Neural cell (in vitro differentiated cells): ENCODE measurements at regions not wholly inside any gene's neighbourhood (a gene's known extent, or its start where the extent isn't known, plus 50 kb on each side); places are given as distances from the start of the nearest gene placed in this dataset.

Experiments
- H2AFZ ChIP-seq: fragments of 200-600, 300-800 bp; sonication (generic), shearing (Covaris generic); 2 replicates; pipeline ENCODE4 v1.6.0; 2014; ENCODE audit warnings: low read depth, mild to moderate bottlenecking, antibody characterized with exemption, low read length, moderate library complexity
- H3F3A ChIP-seq: fragments of 200-600 bp; shearing (Covaris generic); 2 replicates; pipeline ENCODE4 v1.6.1; 2016; ENCODE audit warnings: mild to moderate bottlenecking, moderate library complexity, mixed read lengths, antibody characterized with exemption, low read length; ENCODE audit not compliant: insufficient read depth, poor library complexity, severe bottlenecking
- H3K27ac ChIP-seq: fragments of 200-600, 300-800 bp; sonication (generic), shearing (Covaris generic); 2 replicates; pipeline ENCODE4 v1.5.1; 2014; ENCODE audit warnings: mild to moderate bottlenecking, low read length, moderate library complexity
- H3K27me3 ChIP-seq: fragments of 300-800, 200-600 bp; sonication (generic), shearing (Covaris generic); 2 replicates; pipeline ENCODE4 v1.6.0; 2014; ENCODE audit warnings: mild to moderate bottlenecking, low read depth, low read length, moderate library complexity; ENCODE audit not compliant: insufficient read depth
- H3K36me3 ChIP-seq: fragments of 300-800, 200-600 bp; sonication (generic), shearing (Covaris generic); 2 replicates; pipeline ENCODE4 v1.5.1; 2014; ENCODE audit warnings: mild to moderate bottlenecking, antibody characterized with exemption, low read length, moderate library complexity; ENCODE audit not compliant: insufficient read depth
- H3K4me2 ChIP-seq: fragments of 300-800, 200-600 bp; sonication (generic), shearing (Covaris generic); 2 replicates; pipeline ENCODE4 v1.6.0; 2014; ENCODE audit warnings: mild to moderate bottlenecking, low read length
- H3K4me3 ChIP-seq: fragments of 300-800, 200-600 bp; sonication (generic), shearing (Covaris generic); 2 replicates; pipeline ENCODE4 v1.5.1; 2014; ENCODE audit warnings: mild to moderate bottlenecking, low read length, moderate library complexity
- H3K79me2 ChIP-seq: fragments of 200-600 bp; shearing (Covaris generic); replicated peaks from 2 replicates; pipeline ENCODE4 v1.6.0; 2014; ENCODE audit warnings: mild to moderate bottlenecking, low read length, moderate library complexity; ENCODE audit not compliant: insufficient read depth
- H3K9ac ChIP-seq: fragments of 300-800, 200-600 bp; sonication (generic), shearing (Covaris generic); 2 replicates; pipeline ENCODE4 v1.6.1; 2016; ENCODE audit warnings: mild to moderate bottlenecking, low read length, mixed read lengths
- H3K9me2 ChIP-seq: fragments of 200-600 bp; shearing (Covaris generic); 2 replicates; pipeline ENCODE4 v1.6.1; 2016; ENCODE audit warnings: mild to moderate bottlenecking, low read length, mixed read lengths; ENCODE audit not compliant: insufficient read depth
- H3K9me3 ChIP-seq: fragments of 200-600, 300-800 bp; sonication (generic), shearing (Covaris generic); 2 replicates; pipeline ENCODE4 v1.6.1; 2016; ENCODE audit warnings: mild to moderate bottlenecking, mixed run types, low read length, moderate library complexity, mixed read lengths
- H4K20me1 ChIP-seq: fragments of 200-600 bp; shearing (Covaris generic); 2 replicates; pipeline ENCODE4 v1.6.1; 2016; ENCODE audit warnings: mild to moderate bottlenecking, mixed run types; ENCODE audit not compliant: insufficient read depth
- EP300 ChIP-seq: fragments of 450-650 bp; conservative IDR thresholded peaks from 2 replicates; pipeline ENCODE4 v1.6.1; 2014; ENCODE audit warnings: antibody characterized with exemption, mild to moderate bottlenecking, moderate library complexity; ENCODE audit not compliant: poor library complexity, severe bottlenecking
- EZH2 ChIP-seq: fragments of 200-600, 300-800 bp; shearing (Covaris generic), sonication (generic); IDR thresholded peaks from 2 replicates; pipeline ENCODE4 v1.6.1; 2014; ENCODE audit warnings: antibody characterized with exemption, low read length, borderline replicate concordance, mild to moderate bottlenecking; ENCODE audit not compliant: insufficient read depth, poor library complexity, severe bottlenecking
- MXI1 ChIP-seq: fragments of 450-650 bp; conservative IDR thresholded peaks from 2 replicates; pipeline ENCODE4 v1.6.1; 2014; ENCODE audit warnings: antibody characterized with exemption, mild to moderate bottlenecking; ENCODE audit not compliant: poor library complexity, severe bottlenecking
- POLR2AphosphoS5 ChIP-seq: IDR thresholded peaks from 2 replicates; pipeline ENCODE4 v1.6.1; 2012
- RAD21 ChIP-seq: fragments of 450-650 bp; conservative IDR thresholded peaks from 2 replicates; pipeline ENCODE4 v1.6.1; 2014; ENCODE audit warnings: antibody characterized with exemption, mild to moderate bottlenecking, moderate library complexity
- SMC3 ChIP-seq: fragments of 450-650 bp; conservative IDR thresholded peaks from 2 replicates; pipeline ENCODE4 v1.6.1; 2014; ENCODE audit warnings: antibody characterized with exemption, mild to moderate bottlenecking, moderate library complexity; ENCODE audit not compliant: poor library complexity
- TAF1 ChIP-seq: IDR thresholded peaks from 2 replicates; pipeline ENCODE4 v1.6.1; 2012; ENCODE audit warnings: low read depth
- TF ChIP-seq, protein P1 (sequence below): IDR thresholded peaks from 2 replicates; pipeline ENCODE4 v1.6.1; 2012; ENCODE audit warnings: borderline replicate concordance
- TF ChIP-seq, protein P2 (sequence below): fragments of 450-650 bp; IDR thresholded peaks from 2 replicates; pipeline ENCODE4 v1.5.1; 2014; ENCODE audit warnings: antibody characterized with exemption, mild to moderate bottlenecking, moderate library complexity; ENCODE audit not compliant: poor library complexity, severe bottlenecking

DNA sequence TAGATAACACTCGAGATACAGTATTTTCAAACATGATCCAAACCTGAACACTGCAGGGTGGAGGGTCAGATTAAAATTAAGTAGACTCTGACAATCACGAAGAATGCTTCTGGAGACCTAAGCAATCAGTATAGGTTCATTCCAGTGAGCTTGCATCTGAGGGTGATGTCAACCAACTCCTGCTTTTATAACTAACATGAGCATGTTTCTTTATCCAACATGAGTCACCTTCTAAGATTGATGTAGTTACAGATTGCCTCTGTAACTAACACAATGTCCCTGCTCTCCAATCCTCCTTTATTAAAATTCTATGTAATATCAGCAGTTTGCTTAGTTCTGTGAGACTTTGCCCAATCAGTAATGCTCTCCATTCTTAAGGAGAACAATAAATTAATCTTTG is 225.7 kb downstream of the ARL6IP6 start:
- Histone ChIP-seq H3K4me2 (no peak overlapping the region), H3K27me3 (no peaks in the 10 kb centered on the region), H3K36me3 (no peaks in the 10 kb centered on the region), H3K9me2 (no peaks in the 10 kb centered on the region), H3K9me3 (no peaks in the 10 kb centered on the region), H3K9ac (no peak overlapping the region), H4K20me1 (no peaks in the 10 kb centered on the region), H3K79me2 (no peaks in the 10 kb centered on the region), H3K27ac (peak overlapping the region; percentile 17), H2AFZ (no peak overlapping the region), H3F3A (no peaks in the 10 kb centered on the region), H3K4me3 (no peak overlapping the region)
- TF ChIP-seq, protein P1, sequence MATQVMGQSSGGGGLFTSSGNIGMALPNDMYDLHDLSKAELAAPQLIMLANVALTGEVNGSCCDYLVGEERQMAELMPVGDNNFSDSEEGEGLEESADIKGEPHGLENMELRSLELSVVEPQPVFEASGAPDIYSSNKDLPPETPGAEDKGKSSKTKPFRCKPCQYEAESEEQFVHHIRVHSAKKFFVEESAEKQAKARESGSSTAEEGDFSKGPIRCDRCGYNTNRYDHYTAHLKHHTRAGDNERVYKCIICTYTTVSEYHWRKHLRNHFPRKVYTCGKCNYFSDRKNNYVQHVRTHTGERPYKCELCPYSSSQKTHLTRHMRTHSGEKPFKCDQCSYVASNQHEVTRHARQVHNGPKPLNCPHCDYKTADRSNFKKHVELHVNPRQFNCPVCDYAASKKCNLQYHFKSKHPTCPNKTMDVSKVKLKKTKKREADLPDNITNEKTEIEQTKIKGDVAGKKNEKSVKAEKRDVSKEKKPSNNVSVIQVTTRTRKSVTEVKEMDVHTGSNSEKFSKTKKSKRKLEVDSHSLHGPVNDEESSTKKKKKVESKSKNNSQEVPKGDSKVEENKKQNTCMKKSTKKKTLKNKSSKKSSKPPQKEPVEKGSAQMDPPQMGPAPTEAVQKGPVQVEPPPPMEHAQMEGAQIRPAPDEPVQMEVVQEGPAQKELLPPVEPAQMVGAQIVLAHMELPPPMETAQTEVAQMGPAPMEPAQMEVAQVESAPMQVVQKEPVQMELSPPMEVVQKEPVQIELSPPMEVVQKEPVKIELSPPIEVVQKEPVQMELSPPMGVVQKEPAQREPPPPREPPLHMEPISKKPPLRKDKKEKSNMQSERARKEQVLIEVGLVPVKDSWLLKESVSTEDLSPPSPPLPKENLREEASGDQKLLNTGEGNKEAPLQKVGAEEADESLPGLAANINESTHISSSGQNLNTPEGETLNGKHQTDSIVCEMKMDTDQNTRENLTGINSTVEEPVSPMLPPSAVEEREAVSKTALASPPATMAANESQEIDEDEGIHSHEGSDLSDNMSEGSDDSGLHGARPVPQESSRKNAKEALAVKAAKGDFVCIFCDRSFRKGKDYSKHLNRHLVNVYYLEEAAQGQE = no peak
- TF ChIP-seq RAD21 = no peak
- TF ChIP-seq SMC3 = no peak
- TF ChIP-seq MXI1 = no peak
- no peak for TF ChIP-seq TAF1
- TF ChIP-seq EZH2 = no peak
- no peak for TF ChIP-seq POLR2AphosphoS5
- no peak for TF ChIP-seq EP300
- TF ChIP-seq, protein P2, sequence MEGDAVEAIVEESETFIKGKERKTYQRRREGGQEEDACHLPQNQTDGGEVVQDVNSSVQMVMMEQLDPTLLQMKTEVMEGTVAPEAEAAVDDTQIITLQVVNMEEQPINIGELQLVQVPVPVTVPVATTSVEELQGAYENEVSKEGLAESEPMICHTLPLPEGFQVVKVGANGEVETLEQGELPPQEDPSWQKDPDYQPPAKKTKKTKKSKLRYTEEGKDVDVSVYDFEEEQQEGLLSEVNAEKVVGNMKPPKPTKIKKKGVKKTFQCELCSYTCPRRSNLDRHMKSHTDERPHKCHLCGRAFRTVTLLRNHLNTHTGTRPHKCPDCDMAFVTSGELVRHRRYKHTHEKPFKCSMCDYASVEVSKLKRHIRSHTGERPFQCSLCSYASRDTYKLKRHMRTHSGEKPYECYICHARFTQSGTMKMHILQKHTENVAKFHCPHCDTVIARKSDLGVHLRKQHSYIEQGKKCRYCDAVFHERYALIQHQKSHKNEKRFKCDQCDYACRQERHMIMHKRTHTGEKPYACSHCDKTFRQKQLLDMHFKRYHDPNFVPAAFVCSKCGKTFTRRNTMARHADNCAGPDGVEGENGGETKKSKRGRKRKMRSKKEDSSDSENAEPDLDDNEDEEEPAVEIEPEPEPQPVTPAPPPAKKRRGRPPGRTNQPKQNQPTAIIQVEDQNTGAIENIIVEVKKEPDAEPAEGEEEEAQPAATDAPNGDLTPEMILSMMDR = no peak

DNA sequence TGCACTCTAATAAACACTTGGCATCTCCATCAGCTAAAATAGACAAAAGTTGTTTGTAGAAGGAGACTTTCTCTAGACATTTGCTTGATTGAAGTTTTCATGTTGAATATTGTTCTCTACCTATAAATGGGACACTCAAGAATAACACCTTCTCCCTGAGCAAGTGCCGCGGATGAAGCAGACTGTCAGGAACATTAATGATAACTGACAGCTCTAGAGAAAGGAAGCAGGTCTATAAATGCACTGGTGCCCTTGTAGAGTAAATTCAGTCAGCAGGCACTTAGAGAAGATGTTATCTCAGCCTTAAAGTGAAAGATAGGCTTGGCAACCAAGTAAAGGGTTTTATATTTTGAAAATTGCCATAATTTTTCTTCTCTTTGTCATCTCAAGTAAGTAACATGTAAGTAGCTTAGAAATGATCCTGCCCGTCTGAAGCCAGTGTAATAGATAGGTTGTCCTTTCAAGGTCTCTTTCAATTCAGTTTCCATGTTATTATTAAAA is 224.6 kb downstream of the ARL6IP6 start:
- Histone ChIP-seq H3K9me2 (no peaks in the 10 kb centered on the region), H3K27me3 (no peaks in the 10 kb centered on the region), H3K4me2 (peak overlapping the region; percentile 2), H3K4me3 (no peak overlapping the region), H3K9ac (no peak overlapping the region), H3K79me2 (no peaks in the 10 kb centered on the region), H3F3A (no peaks in the 10 kb centered on the region), H3K9me3 (no peaks in the 10 kb centered on the region), H3K27ac (peak overlapping the region; percentile 17), H4K20me1 (no peaks in the 10 kb centered on the region), H2AFZ (no peak overlapping the region), H3K36me3 (no peaks in the 10 kb centered on the region)
- TF ChIP-seq MXI1 = no peak
- TF ChIP-seq, protein P1 = peak; percentile 55
- TF ChIP-seq POLR2AphosphoS5 = peak; percentile 85
- TF ChIP-seq EP300 = peak; percentile 95
- TF ChIP-seq, protein P2 = no peak
- no peak for TF ChIP-seq EZH2
- no peak for TF ChIP-seq SMC3
- no peak for TF ChIP-seq TAF1
- TF ChIP-seq RAD21 = peak; percentile 37
